Activated CD8-positive, alpha-beta memory T cell treated with anti-CD3 and anti-CD28 coated beads, Interleukin-2, amount 10 ng/mL, durations not matched to agents 7 days and 5 days (primary cell): ENCODE measurements at regions not wholly inside any gene's neighbourhood (a gene's known extent, or its start where the extent isn't known, plus 50 kb on each side); places are given as distances from the start of the nearest gene placed in this dataset.

Experiments used
- ATAC-seq: fragments of 150-1000 bp; cut with Tn5 transposase; one replicate; pipeline ENCODE4 v1.10.0; 2021; ENCODE audit warnings: moderate library complexity
- CTCF ChIA-PET: fragments of 350-600 bp; sonication (Branson Sonifier 250); formaldehyde crosslinking; loops from one replicate; lab custom pipeline; 2021; ENCODE audit warnings: antibody characterized with exemption; lab: Charles Lee
- DNase-seq: peaks from one replicate; pipeline ENCODE4 v3.0.0-alpha.2; 2020
- H3K27ac Mint-ChIP-seq: one replicate; pipeline ENCODE4 v1.8.0; 2021; ENCODE audit warnings: mild to moderate bottlenecking, mixed read lengths
- H3K27me3 Mint-ChIP-seq: one replicate; pipeline ENCODE4 v1.8.0; 2021; ENCODE audit warnings: mixed read lengths
- H3K36me3 Mint-ChIP-seq: one replicate; pipeline ENCODE4 v1.8.0; 2021; ENCODE audit warnings: mild to moderate bottlenecking, mixed read lengths
- H3K4me1 Mint-ChIP-seq: one replicate; pipeline ENCODE4 v1.8.0; 2021; ENCODE audit warnings: mixed read lengths
- H3K4me3 Mint-ChIP-seq: one replicate; pipeline ENCODE4 v1.8.0; 2021; ENCODE audit warnings: mild to moderate bottlenecking, moderate library complexity, mixed read lengths
- H3K9me3 Mint-ChIP-seq: one replicate; pipeline ENCODE4 v1.8.0; 2022; ENCODE audit warnings: low read depth, mixed read lengths

DNA sequence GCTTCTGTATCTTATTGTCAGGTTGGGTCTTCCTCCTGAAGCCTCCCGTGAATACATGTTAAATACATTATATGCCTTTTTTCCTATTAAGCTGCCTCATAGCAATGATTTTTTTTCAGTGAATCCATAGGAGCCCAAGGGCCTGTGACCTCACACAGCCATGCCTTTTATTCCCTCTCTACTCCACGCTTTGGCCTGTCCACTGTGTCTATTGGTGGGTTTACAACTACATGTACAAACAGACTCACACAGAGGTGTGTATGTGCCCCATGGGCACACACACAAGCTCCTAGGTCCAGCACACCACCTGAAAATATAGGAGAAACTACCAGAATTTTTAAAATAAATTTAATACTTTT lies 560.4 kb downstream of the IPMK start:
- no peaks in the 10 kb centered on the region for H3K27me3 Mint-ChIP-seq
- H3K9me3 Mint-ChIP-seq = no peaks in the 10 kb centered on the region
- ATAC-seq (no peak), DNase-seq (no peak)
- H3K36me3 Mint-ChIP-seq = no peaks in the 10 kb centered on the region
- H3K4me3 Mint-ChIP-seq = no peak overlapping the region
- no peaks in the 10 kb centered on the region for H3K4me1 Mint-ChIP-seq
- CTCF ChIA-PET = no interaction called here
- H3K27ac Mint-ChIP-seq = no peak overlapping the region

DNA sequence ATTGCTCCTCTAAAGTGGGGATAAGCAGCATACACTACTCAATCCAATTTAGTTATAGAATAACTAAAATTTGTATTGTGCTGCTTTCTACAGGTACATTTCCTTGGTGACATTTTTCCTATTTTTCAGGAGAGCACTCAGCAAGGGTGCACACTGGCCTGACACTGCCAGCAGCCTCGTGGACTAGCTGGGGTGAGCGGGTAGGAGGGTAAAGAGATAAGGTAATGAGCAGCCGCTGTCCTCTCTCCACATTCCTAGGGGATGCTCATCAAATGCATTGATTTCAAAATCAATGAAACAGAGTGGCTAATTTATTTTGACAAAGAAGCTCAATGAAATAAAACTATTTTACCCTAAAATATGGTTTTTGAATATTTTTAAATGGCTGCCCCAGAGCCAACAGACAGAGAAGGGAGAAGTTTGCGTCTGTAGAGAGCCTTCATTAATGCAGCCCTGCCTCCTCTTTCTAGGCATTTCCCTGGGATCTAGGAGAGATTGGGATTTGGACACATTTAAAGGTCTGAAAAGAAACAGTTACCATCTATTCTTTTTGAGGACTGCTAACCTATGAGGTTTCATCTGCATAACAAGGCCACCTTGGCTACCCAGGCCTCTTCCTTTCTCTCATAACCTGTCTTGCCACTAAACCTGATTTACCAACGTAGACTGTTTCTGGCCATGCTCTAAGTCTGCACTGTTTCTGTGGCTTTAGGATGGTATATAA lies 561.0 kb downstream of the IPMK start:
- ATAC-seq (no peak), DNase-seq (no peak)
- Mint-ChIP-seq H3K36me3 (no peaks in the 10 kb centered on the region), H3K9me3 (no peaks in the 10 kb centered on the region), H3K27ac (no peak overlapping the region), H3K4me3 (no peak overlapping the region), H3K4me1 (no peaks in the 10 kb centered on the region), H3K27me3 (no peaks in the 10 kb centered on the region)
- CTCF ChIA-PET = no interaction called here

DNA sequence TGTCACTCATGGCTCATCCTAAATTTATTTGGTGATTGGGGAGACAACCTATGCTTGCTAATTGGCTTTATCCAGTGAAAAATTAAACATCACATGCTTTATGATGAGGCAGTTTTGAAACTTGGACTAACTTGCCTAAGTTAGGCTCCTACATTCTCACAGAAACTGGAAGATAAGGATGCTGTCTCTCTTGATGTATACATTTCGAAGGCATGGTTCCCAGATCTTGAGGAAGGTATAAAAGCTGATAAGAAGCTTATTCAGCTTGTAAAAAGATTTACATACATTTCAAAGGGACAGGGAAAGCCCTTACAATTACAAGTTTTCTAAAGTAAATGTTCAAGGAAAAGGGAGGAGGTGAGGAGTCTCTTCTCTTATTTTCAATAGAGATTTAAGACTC lies 561.7 kb downstream of the IPMK start:
- CTCF ChIA-PET = no interaction called here
- no peak overlapping the region for H3K27ac Mint-ChIP-seq
- H3K4me1 Mint-ChIP-seq = no peaks in the 10 kb centered on the region
- DNase-seq (no peak), ATAC-seq (no peak)
- no peaks in the 10 kb centered on the region for H3K36me3 Mint-ChIP-seq
- H3K27me3 Mint-ChIP-seq = no peaks in the 10 kb centered on the region
- peaks cover 3% of the 10 kb centered on the region for H3K9me3 Mint-ChIP-seq
- no peak overlapping the region for H3K4me3 Mint-ChIP-seq

DNA sequence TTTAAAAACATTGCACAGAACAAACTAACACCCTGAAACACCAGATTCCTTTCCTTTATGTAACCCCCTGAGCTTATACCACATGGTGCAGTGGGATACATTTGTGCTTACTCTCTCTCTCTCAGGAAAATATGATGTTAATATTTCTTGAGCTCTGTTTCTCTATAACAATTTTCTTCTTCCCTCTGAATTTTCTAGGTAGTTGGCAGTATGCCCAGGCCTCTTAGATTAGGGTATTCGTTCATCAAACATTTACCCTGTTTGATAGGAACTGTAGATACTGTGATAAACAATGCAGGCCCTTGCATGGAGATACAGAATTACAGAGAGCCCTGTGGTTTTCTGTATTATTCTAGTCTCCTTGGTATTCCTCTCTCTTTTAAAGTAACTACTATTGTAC lies 567.8 kb downstream of the IPMK start:
- DNase-seq (no peak), ATAC-seq (no peak)
- CTCF ChIA-PET = no interaction called here
- H3K4me3 Mint-ChIP-seq = no peak overlapping the region
- H3K27ac Mint-ChIP-seq = no peak overlapping the region
- H3K9me3 Mint-ChIP-seq = peaks cover 3% of the 10 kb centered on the region
- H3K36me3 Mint-ChIP-seq = no peaks in the 10 kb centered on the region
- no peaks in the 10 kb centered on the region for H3K27me3 Mint-ChIP-seq
- no peaks in the 10 kb centered on the region for H3K4me1 Mint-ChIP-seq

DNA sequence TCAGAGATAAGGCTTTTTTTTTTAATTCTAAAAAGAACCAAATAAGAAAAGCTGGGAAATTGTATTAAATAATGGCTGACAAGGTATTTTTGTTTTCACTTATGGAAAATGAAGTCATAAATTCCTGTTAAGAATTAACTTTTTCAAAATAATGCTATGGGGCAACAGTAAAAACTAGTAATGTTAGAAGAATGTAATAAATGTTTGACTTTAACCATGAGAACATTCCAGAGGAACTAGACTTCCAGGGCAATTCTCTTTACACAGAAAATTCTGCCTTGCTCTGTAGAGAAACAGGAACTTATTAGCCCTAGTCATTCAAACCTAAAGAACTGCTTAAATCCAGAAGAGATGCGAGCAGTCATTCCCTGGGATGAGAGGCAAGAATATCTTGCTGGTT lies 571.1 kb downstream of the IPMK start:
- CTCF ChIA-PET = no interaction called here
- no peaks in the 10 kb centered on the region for H3K27me3 Mint-ChIP-seq
- peaks cover 3% of the 10 kb centered on the region for H3K9me3 Mint-ChIP-seq
- DNase-seq = no peak
- no peak overlapping the region for H3K27ac Mint-ChIP-seq
- H3K4me3 Mint-ChIP-seq = no peak overlapping the region
- no peaks in the 10 kb centered on the region for H3K4me1 Mint-ChIP-seq
- ATAC-seq = no peak
- no peaks in the 10 kb centered on the region for H3K36me3 Mint-ChIP-seq

DNA sequence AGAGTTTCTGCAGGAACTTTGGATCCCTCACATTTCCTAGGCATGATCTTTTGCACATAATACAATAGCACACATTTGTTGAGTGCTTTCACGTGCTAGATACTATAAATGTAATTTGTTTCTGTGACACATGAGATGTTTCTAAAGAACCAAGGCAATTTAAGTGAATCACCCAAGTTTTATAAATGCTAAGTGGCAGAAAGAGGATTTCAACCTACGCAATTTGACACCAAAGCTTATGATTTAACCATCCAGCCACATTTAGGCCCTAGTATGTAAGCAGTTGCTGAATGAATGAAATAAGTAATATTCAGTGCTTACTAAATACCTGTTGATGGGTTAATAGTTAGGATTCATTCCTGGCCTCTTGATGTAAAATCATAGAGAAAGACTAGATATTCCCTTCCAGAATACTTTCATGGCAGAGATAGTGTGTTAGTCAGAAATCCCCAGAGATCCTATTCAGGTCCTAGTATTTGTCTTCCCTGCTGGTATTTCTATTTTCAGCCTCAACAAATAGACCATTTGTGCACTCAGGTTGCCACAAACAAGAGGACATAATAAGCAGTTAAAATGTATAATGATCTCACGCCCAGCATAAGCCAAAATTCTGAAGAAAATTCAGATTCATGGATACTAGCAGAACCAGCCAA lies 572.6 kb downstream of the IPMK start:
- Mint-ChIP-seq H3K27ac (no peak overlapping the region), H3K4me1 (no peaks in the 10 kb centered on the region), H3K36me3 (no peaks in the 10 kb centered on the region), H3K4me3 (no peak overlapping the region), H3K9me3 (no peaks in the 10 kb centered on the region), H3K27me3 (no peaks in the 10 kb centered on the region)
- ATAC-seq (no peak), DNase-seq (no peak)
- CTCF ChIA-PET = no interaction called here

DNA sequence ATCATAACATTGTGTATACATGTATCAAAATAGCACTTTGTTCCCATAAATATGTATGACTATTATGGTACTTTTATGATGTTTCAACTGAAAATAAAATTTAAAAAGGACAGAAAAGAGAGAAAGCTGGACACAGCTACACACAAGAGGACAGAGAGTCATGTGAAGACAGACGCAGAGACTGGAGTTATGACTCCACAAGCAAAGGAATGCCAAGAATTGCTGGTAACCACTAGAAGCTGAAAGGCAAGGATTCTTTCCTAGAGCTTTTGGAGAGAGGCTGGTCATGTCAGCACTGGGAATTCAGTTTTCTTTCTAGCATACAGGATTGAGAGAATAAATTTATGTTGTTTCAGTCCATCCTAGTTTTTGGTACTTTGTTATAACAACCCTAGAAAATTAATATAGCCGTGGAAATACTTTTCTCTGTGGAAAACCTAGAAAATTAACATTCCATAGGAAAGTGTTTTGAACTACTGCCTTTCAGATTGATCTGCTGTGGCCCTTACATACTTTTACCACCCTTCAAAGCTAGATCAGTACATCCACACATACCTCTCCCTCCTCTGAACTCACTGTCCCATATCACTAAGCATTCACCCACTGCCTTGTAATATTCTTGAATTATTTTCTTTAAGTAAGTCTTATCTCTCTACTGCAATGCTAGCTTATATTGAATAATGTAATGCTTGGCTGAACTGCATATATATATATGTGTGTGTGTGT lies 575.3 kb downstream of the IPMK start:
- ATAC-seq (no peak), DNase-seq (no peak)
- H3K4me3 Mint-ChIP-seq = no peak overlapping the region
- H3K9me3 Mint-ChIP-seq = no peaks in the 10 kb centered on the region
- CTCF ChIA-PET = no interaction called here
- H3K36me3 Mint-ChIP-seq = no peaks in the 10 kb centered on the region
- H3K27me3 Mint-ChIP-seq = no peaks in the 10 kb centered on the region
- no peak overlapping the region for H3K27ac Mint-ChIP-seq
- H3K4me1 Mint-ChIP-seq = no peaks in the 10 kb centered on the region

DNA sequence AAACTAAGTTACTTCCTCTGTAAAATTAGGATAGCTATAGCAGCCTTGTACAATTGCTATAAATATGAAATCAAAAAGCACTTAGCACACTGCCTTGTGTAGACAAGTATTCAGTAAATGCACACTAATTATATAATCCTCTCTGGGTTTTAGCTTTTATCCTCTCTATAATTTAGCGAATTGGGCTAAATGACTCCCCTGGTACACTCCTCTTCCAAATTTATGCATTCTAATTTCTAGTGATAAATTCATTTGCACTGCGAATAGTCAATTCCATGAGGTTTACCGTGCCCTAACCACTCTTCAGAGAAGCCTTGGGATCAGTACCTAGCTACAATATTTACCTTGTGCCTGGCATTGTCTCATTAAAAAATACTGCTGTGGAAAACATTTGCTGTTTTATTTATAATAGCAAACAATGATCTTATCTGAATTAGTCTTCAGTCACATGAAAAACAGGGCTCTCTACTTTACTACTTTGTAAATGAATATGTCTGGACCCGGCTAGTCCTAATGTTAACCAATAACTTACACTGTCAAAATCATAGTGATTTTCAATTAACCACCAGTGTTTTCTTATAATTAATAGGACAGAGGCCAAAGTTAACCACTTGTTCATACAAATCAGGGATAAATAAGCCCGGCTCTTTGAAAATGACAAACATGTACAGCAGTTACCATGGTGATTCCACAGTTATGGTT lies 577.9 kb downstream of the IPMK start:
- ATAC-seq = no peak

DNA sequence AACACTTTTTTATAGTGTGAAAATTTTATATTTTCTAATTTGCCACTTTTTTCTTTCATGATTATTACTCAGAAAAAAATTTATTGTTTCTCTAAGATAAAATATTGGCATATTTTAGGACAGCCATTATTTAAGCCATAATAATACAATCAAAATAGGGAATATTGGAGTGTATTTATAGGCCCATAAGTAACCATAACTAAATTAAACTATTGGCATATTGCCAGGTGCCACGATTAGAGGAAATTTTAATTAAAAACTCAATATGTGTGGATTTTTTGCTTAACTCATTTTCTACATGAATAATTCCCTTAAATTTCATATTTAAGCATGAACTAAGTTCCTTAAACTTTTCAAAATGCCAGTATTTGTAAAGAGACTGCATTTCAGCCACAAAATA lies 587.8 kb downstream of the IPMK start:
- no peak overlapping the region for H3K27ac Mint-ChIP-seq
- CTCF ChIA-PET = no interaction called here
- DNase-seq (no peak), ATAC-seq (no peak)
- no peaks in the 10 kb centered on the region for H3K9me3 Mint-ChIP-seq
- H3K4me3 Mint-ChIP-seq = no peak overlapping the region
- H3K27me3 Mint-ChIP-seq = no peaks in the 10 kb centered on the region
- no peaks in the 10 kb centered on the region for H3K4me1 Mint-ChIP-seq
- H3K36me3 Mint-ChIP-seq = no peaks in the 10 kb centered on the region

More for the DNA sequence above, 577.9 kb downstream of the IPMK start:
- DNase-seq = no peak
- no peaks in the 10 kb centered on the region for H3K27me3 Mint-ChIP-seq
- H3K4me3 Mint-ChIP-seq = no peak overlapping the region
- no peaks in the 10 kb centered on the region for H3K4me1 Mint-ChIP-seq
- CTCF ChIA-PET = no interaction called here
- no peaks in the 10 kb centered on the region for H3K9me3 Mint-ChIP-seq
- H3K36me3 Mint-ChIP-seq = no peaks in the 10 kb centered on the region
- no peak overlapping the region for H3K27ac Mint-ChIP-seq

DNA sequence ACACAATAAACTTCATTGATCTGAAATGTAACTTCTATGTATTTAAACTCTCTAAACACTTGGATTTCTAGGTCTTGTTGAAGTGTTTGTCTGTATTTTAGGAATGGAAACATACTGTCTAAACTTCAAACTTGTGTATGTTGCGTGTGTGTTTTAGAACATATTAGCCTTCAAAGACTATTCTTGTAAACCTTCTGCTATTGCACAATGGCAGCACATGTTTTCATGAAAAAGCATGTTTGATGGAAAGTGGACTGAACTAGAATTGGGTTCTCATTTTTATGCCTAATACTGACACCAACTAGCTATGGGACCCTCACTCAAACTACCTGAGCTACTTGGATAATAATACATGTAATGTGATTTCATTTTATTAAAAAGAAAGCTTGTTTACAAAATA lies 592.6 kb downstream of the IPMK start:
- Mint-ChIP-seq H3K27me3 (no peaks in the 10 kb centered on the region), H3K36me3 (no peaks in the 10 kb centered on the region), H3K4me1 (no peaks in the 10 kb centered on the region), H3K4me3 (no peak overlapping the region), H3K9me3 (no peaks in the 10 kb centered on the region), H3K27ac (no peak overlapping the region)
- ATAC-seq (no peak), DNase-seq (no peak)
- CTCF ChIA-PET = no interaction called here

DNA sequence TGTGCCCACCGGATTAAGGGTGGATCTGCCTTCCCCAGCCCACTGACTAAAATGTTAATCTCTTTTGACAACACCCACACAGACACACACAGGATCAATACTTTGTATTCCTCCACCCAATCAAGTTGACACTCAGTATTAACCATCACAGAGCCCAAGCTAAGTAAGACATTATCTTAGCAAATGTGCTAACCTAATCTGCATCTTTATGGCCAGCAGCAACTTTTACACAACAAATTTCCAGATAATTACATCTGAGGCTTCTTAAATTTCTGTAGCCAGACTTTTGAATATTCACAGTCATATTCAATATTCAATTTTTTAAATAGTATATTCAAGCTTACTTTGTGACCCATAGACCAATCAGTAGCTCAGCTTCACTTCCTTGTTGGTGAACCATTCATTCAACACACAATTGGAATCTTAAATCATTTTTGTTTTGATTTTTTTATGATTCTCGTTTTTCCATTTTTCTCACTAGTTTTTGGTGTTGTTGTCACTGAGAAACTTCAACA lies 594.2 kb downstream of the IPMK start:
- no peaks in the 10 kb centered on the region for H3K4me1 Mint-ChIP-seq
- no peak overlapping the region for H3K4me3 Mint-ChIP-seq
- no peak for DNase-seq
- CTCF ChIA-PET = no interaction called here
- no peak for ATAC-seq
- H3K9me3 Mint-ChIP-seq = no peaks in the 10 kb centered on the region
- H3K36me3 Mint-ChIP-seq = no peaks in the 10 kb centered on the region
- H3K27me3 Mint-ChIP-seq = no peaks in the 10 kb centered on the region
- H3K27ac Mint-ChIP-seq = no peak overlapping the region

DNA sequence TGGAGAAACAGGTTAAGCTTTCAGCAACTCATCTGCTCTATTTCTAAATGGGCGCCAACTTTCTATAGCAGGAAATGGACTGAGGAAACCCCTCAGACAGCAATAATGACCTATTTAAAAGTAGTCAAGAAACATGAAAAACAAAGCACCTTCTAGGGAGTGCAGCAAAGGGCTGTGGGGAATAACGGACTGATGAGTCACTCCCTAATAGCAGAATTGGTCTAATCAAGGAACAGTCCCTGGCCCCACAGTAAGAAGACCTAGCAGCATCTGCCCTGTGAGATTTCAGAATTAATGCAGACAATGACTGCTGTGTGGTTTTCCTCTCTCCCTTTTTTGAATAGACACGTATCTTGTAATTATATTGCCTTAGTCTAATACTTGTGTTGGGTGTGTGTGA lies 602.9 kb downstream of the IPMK start:
- Mint-ChIP-seq H3K4me1 (no peaks in the 10 kb centered on the region), H3K36me3 (no peaks in the 10 kb centered on the region), H3K27me3 (no peaks in the 10 kb centered on the region), H3K9me3 (peaks cover 3% of the 10 kb centered on the region), H3K4me3 (no peak overlapping the region), H3K27ac (no peak overlapping the region)
- ATAC-seq = no peak
- CTCF ChIA-PET = no interaction called here
- no peak for DNase-seq

DNA sequence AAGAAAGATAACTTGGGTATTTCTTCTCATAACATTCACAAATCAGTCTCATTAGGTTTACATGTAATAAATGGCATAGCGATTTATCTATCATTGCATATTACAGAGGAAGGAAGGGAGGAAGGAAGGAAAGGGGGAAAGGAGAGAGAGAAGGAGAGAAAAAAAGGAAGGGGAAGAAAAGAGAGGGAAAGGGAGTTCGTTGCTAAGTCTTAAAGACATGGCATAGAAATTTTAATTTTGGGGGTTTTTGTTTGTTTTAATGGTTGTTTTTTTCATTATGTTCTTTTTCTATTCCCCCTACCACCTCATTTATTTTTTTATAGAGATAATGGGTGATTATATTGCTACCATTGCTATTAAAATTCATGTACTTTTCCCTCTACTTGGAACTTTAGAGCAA lies 604.3 kb downstream of the IPMK start:
- peaks cover 3% of the 10 kb centered on the region for H3K9me3 Mint-ChIP-seq
- DNase-seq (no peak), ATAC-seq (no peak)
- CTCF ChIA-PET = no interaction called here
- no peak overlapping the region for H3K27ac Mint-ChIP-seq
- no peaks in the 10 kb centered on the region for H3K27me3 Mint-ChIP-seq
- no peak overlapping the region for H3K4me3 Mint-ChIP-seq
- H3K4me1 Mint-ChIP-seq = no peaks in the 10 kb centered on the region
- no peaks in the 10 kb centered on the region for H3K36me3 Mint-ChIP-seq
